ENCODE measurements at regions not wholly inside any gene's neighbourhood (a gene's known extent, or its start where the extent isn't known, plus 50 kb on each side); places are given as distances from the start of the nearest gene placed in this dataset.

GRCh38 chr6:112439432-112439831 is 92.3 kb downstream of the RFPL4B start:
- TF ChIP-seq GATA1 (IDR thresholded peaks at IDR 0.05; ENCODE audit: low read depth, low read length) (no peak), POLR2A (IDR thresholded peaks at IDR 0.05; ENCODE audit: low read length) (no peak)
